LNCAP (cell line): ENCODE measurements at regions not wholly inside any gene's neighbourhood (a gene's known extent, or its start where the extent isn't known, plus 50 kb on each side); places are given as distances from the start of the nearest gene placed in this dataset.

Experiments
- TF ChIP-seq, protein P1 (sequence below): fragments of 450-650 bp; IDR thresholded peaks from 2 replicates; pipeline ENCODE4 v1.5.1; 2017; ENCODE audit warnings: mild to moderate bottlenecking

- TF ChIP-seq, protein P1, sequence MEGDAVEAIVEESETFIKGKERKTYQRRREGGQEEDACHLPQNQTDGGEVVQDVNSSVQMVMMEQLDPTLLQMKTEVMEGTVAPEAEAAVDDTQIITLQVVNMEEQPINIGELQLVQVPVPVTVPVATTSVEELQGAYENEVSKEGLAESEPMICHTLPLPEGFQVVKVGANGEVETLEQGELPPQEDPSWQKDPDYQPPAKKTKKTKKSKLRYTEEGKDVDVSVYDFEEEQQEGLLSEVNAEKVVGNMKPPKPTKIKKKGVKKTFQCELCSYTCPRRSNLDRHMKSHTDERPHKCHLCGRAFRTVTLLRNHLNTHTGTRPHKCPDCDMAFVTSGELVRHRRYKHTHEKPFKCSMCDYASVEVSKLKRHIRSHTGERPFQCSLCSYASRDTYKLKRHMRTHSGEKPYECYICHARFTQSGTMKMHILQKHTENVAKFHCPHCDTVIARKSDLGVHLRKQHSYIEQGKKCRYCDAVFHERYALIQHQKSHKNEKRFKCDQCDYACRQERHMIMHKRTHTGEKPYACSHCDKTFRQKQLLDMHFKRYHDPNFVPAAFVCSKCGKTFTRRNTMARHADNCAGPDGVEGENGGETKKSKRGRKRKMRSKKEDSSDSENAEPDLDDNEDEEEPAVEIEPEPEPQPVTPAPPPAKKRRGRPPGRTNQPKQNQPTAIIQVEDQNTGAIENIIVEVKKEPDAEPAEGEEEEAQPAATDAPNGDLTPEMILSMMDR: no peak
These were observed 267.2 kb upstream of the PLXNA2 start for GRCh38 chr1:208511242-208511860.

DNA sequence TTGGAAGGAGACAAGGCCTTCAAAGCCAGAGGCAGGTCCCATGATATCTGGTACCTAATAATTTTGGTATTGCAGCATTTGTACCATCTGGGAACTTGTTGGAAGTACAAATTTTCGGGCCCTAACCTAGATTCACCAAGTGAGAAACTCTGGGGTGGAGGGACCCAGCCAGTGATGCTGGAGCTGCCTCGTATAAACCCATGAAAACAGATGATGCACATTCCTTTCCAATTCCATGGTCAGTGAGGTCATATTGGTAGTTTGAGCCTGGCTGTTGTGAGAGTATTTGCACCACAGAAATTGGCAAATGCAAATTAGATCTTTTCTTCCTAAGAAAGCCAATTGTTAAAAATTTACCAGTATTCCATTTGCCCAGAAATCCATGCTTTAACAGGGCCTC lies 269.6 kb upstream of the PLXNA2 start:
- TF ChIP-seq, protein P1: no peak

- TF ChIP-seq, protein P1: no peak
These were observed 270.9 kb upstream of the PLXNA2 start for GRCh38 chr1:208515129-208515528.

DNA sequence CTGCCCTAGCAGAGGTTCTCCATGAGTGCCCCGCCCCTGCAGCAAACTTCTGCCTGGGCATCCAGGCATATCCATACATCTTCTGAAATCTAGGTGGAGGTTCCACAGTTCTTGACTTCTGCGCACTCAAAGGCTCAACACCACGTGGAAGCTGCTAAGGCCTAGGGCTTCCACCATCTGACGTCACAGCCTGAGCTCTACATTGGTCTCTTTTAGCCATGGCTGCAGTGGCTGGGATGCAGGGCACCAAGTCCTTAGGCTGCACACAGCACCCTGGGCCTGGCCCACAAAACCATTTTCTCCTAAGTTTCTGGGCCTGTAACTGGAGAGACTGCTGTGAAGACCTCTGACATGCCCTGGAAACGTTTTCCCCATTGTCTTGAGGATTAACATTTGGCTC lies 272.6 kb upstream of the PLXNA2 start:
- TF ChIP-seq, protein P1: no peak

GRCh38 chr1:208520438-208521099 lies 276.4 kb upstream of the PLXNA2 start:
- TF ChIP-seq, protein P1: no peak

- TF ChIP-seq, protein P1: no peak
These were observed 277.4 kb upstream of the PLXNA2 start for GRCh38 chr1:208521534-208521933.

DNA sequence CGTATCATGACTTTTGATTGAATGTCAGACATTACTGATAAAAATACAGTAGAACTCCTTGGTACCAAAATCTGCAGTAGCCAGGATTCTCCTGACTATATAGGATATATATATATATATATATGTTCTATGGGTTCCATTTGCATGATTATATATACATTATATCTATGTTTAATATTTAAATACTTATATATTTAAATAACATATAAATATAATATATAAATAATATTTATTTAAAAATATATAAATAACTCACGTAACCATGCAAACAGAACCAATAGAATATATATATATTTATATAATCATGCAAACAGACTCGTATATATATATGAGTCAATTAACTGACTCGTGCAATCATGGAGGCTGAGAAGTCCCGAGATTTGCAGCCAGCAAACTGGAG lies 278.8 kb upstream of the PLXNA2 start:
- TF ChIP-seq, protein P1: no peak
